ENCODE measurements at regions not wholly inside any gene's neighbourhood (a gene's known extent, or its start where the extent isn't known, plus 50 kb on each side); places are given as distances from the start of the nearest gene placed in this dataset.
"Not testable (repeated sequence)": the region's sequence is repeated elsewhere in the genome, so short reads cannot be mapped to it uniquely, and the experiment has no call there.

DNA sequence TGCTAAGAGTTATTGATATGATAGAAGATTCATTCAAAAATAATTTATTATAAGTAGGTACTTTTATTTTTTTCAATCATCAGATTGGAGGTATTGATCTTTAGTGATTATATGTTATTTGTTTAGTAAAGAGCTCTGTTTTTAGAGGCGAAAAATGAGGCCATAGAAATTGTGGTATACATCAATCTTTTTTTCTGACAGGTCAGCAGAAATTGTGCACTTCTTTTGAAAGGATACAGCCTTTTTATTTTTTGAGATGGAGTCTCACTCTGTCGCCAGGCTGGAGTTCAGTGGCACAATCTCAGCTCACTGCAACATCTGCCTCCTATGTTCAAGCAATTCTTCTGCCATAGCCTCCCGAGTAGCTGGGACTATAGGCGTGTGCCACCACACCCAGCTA lies 292.1 kb downstream of the BAMBI start:
- DNase-seq, result no peak

DNA sequence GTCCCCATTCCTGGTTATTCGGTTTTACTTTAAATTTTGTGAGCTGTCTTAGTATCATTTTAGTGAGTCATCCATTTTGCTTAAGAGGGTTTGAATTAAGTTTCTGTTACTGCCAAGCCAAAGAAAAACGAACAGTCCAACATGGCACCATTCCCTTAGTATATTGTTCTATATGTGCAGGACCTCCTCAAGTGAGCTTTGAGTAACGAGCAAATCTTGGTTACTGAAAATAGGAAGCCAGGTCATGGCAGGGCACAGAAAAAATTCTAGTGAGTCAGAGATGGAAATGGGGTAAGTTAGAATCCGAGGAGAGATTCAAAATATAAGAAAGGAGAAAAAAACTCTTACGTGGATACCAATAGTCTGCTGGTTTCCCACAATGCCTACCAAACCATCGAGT lies 292.9 kb downstream of the BAMBI start:
- no peak for DNase-seq

DNA sequence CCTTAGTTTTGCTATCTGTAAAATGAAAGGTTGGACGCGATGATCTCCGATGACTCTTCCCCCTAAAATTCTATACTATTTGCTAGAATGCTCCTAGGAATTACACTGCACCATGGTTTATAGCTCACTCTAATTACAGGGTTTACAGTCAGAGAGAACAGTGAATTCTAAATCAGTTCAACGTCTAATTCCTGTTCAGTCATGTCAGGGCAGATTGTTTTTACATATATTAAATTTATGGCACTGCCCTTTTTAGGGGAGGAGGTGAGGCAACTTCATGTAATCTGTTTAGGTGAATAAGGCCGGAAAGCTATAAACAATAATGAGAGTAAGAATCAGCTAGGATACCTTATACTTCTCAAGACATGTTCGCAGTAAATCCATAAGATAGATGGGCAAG lies 293.9 kb downstream of the BAMBI start:
- no peak for DNase-seq

DNA sequence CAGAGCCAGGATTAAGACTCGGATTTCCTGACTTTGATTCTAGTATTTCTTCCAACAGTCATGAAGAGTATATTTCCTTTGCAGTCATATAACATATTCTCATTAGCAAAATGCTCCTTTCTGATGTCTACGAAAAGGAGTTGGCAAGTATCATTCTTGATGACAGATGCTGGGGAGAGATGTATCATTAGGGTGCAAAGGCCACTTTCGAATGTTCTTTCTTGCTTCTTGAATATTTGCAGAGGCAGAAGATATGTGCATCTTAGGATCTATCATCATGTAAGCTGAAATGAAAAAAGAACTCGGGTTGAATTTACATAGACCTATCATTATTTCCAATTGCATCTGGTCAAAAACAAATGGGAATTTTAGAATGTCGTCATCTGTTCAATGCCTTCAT lies 294.4 kb downstream of the BAMBI start:
- DNase-seq, result no peak

DNA sequence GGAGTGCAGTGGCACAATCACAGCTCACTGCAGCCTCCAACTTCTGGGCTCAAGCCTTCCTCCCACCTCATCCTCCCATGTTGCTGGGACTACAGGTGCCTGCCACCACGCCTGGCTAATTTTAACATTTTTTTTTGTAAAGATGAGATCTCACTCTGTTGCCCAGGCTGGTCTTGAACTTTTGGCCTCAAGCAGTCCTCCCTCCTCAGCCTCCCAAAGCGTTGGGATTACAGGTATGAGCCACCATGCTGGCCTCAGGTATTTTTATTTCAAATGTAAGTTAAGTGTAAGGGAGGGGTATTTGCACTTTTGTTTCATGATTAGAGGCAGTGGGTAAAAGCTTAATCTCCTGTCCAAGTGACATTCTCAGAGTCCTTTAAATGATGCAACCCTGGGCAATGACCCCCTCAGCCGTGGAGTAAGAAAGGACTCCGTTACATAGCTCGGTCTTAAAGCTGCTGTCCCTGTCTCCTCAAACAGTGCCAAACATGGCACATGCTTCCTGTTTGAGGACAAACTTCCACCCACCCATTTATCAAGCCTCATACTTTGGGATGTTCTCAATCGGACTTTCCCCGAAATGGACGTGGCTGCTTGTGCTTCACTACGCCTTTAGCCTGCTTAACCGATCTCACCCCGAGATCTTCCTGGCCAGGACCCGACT lies 296.1 kb downstream of the BAMBI start:
- no peak for DNase-seq

DNA sequence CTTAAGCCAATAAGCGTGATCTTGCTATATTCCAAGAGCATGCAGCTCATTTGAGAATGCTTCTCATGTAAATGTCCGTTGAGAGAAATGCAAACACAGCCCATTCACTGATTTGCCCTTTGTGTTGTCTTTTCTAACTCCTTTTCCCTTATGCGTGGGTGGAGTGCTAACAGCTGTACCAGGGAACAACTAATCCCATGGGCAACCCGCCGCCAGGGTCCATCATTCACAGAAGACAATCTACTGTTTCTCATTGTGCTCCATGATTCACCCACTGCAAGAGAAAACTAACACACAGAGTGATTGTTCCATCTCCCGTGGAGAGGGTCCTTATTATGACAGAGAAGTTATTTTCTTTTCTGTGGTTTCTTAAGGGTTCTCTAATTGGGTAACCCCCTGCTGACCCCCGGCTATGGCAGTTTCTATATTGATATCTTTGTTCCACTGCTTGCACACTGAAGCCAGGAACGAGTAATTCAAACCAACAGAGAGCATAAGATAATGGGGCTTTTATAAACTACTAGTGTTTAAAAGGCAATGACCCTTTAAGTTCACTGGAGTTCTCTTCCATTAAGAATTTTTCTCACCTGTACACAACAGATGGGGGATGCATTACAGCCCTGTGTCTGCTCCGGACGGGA lies 298.7 kb downstream of the BAMBI start:
- DNase-seq, result no peak

DNA sequence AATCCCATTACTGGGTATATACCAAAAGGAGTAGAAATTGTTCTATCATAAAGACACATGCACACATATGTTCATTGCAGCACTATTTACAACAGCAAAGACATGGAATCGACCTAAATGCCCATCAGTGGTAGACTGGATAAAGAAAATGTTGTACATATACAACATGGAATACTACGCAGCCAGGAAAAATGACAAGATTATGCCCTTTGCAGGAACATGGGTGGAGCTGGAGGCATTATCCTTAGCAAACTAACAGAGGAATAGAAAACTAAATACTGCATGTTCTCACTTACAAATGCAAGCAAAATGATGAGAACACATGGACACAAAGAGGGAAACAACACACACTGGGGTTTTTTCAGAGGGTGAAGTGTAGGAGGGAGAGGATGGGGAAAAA lies 300.2 kb downstream of the BAMBI start:
- DNase-seq, result no peak

DNA sequence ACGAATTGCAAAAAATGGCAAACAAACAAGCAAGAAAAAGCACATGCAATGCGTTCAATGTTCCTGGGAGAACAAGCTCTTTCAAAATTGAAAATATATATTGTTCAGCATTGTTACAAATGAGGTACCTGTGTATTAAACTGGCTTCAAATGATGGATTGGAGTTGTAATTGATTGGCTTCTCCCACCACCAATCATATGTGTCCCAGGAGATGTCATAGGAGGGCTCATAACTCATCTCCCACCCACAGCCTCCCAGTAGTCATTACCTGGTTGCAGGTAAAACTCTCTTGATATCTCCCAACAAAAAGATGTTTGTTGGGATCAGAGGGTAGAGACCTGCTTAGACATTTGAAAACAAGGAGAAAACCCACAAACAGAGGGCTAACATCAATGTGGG lies 302.9 kb downstream of the BAMBI start:
- no peak for DNase-seq

DNA sequence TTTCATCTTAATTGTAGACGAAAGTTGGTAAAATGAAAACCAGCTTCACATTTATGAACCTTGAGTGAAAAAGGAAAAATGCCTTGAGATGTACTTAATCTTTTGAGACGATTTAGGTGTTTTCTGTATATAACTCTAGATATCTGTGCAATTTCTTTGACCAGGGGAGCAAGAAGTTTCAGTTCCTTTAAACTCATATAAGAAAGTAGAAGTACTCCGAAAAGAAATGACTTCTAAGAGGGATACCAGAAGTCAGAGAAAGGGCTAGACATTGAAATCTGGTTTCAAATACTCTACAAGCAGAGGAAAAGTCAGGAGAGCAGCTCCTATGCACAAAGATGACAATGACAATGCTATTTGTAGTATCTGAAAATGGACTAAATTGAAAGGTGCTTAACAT lies 303.7 kb downstream of the BAMBI start:
- DNase-seq, result no peak

DNA sequence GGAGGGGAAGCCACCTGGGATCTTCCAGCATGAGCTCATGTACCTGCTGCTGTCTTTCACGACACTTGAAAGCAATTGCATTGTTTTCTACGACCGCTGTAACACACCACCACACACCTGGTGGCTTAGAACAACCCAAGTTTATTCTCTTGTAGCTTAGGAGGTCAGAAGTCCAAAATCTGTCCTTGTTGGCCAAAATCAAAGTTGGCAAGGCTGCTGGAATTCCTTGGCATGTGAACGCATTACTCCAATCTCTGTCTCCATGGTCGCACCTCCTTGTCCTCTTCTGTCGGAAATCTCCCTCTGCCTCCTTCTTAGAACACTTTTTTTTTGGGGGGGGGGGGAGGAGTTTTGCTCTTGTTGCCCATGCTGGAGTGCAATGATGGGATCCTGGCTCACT lies 305.7 kb downstream of the BAMBI start:
- DNase-seq, result no peak

DNA sequence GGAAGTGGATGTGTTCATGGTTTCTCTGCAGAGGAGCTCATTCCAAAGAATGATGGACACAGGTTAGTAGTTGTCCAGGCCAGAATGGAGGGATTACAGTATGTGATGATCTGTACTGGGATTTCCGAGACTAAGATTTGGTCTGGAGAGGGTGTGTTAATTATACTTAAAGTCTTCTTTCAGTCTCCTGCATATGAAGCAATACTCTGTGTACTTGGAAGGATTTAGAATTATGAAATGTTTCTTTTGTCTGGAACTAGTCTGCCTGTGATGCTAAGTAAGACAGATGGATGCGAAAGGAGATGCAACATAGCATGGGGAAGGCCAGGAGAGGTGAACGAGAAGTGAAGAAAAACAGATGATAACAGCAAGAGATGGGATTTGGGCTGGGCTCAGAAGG lies 305.1 kb upstream of the LYZL1 start:
- no peak for DNase-seq

DNA sequence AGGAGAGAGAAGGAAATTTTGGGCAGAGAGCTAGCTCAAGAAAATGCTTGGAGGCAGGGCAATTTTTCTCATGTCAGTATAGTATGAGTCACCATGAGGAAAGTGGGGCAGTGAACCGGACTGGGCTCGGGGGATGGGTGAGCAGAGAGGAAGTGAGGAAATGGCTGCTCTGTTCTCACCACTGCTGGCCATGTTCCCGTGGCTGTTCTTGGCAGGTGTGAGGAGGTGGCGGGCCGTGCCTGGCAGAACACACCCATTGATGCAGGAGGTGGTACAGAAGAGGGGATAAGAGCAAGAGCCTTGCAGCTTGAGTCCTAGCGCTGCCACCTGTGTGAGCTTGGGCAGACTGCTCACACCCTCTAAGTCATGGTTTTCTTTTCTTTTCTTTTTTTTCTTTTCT lies 304.4 kb upstream of the LYZL1 start:
- no peak for DNase-seq

DNA sequence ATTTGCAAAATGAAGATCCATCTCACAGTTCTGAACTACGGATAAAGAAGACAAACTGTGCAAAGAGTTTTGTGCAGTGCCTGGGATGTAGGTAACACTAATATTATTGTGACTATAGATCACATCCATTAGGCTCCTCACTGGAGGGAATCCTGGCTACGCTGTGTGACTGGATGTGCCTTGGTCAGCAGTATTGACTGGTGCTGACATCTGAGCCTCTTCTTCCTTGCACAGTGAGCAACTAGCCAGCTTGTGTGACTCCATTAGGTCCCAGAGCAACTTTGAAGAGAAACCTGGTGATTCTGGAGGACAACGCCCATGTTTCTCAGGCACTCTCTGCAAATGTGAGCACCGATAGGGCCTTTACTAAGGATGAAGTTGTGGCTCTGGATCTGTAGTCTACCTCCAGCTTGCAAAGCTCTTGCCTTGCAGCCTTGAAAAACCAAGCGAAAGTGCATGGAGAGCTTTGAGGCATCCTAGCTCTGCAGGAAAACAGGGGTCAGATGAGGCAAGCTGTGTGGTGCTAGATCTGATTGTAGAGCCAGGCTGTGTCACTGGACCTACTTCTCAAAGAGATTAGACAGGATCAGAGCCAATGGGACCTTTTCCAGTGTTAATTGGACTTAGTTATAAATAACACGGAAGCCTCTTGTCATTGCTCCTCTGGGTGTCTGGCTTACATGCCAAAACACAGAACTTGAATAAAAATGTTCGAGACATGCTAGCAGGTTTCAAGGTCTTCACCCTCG lies 303.6 kb upstream of the LYZL1 start:
- no peak for DNase-seq

DNA sequence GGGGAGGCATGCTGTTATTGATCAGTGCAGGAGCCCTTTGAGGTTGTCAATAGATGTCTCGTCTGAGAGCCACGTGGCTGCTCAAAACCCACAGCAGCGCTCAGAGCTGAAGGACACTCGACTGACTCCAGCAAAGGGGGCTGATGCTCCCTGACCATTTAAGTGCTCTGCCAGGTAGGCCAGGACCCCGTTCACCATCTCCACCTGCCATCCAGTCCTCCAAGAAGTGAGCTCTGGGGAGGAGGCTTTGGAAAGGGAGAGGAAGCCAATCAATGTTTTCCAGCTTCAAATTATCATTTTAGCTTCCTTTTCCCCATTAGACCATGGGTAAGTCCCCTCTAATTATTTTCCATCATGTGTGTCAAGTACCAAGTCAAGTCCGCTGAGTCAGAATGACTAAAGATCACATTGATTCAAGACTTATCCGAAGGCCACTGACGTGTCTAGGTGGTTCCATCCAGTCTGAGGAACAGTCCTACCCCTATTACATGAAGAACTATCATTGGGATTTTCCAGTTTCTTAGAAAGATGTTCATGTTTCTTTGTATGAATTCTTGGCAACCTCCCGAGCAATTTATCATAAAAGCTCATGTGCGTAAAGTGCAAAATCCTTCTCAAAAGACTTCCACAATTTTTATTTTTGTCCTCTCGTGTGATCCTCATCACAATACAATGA lies 302.6 kb upstream of the LYZL1 start:
- DNase-seq, result no peak

DNA sequence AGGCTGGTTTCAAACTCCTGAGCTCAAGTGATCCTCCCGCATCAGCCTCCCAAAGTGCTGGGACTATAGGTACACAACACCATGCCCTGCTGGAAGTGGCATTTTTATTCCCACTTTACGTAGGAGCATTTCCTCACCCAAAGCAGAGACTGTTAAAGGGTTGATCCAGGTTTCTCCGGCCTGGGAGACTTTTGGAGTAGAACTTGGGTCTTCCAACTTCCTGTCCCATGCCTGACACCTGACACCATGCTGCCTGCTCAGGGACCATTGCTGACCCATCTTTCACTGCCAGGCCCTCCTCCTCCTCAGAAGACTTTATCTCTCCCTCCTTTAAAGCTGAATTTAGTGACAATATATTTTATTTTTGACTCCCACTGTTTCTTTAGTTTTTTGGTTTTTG lies 302.0 kb upstream of the LYZL1 start:
- DNase-seq, result no peak

DNA sequence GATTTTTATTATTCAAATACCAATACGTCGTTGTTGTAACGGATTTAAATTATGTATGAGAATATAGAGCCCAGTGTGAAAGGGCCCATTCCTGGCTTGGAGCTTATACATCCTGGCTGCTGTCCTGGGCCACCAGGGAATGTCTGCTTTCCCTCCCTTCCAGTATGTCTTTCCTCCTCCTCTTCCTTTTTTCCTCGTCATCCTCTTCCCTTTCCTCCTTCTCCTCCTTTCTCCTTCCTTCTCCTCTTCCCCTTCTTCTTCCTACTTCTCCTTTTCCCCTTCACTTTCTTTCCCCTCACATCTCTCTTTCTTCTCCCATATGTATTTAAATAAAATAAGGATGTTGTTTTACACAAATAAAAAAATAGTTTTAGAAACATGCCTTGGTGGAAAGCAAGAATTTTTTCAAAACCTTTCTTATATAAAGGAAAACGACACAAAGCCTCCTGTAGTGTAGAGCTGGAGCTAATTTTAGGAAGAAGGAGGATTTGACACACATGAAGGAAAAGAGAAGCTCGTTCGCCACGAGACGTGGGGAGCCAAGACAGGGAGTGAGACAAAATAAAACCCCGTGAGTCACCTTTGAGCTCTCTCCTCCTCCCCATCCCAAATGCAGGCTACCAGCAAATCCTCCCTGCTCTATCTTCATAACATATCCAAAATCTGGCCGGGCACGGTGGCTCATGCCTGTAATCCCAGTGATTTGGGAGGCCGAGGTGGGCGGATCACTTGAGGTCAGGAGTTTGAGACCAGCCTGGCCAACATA lies 301.1 kb upstream of the LYZL1 start:
- no peak for DNase-seq

DNA sequence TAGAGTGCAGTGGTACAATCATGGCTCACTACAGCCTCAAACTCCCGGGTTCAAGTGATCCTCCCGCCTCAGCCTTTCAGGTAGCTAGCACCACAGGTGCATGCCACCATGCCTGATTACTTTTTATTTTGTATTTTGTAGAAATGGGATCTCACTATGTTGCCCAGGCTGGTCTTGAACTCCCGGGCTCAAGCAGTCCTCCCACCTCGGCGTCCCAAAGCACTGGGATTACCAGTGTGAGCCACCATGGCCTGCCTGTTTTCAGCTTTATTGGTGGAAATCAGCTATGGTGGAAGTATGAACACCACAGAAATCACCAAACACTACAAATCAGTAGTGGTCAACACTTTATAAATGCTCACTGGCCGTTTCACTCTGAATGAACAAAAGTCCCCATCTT lies 299.9 kb upstream of the LYZL1 start:
- no peak for DNase-seq

DNA sequence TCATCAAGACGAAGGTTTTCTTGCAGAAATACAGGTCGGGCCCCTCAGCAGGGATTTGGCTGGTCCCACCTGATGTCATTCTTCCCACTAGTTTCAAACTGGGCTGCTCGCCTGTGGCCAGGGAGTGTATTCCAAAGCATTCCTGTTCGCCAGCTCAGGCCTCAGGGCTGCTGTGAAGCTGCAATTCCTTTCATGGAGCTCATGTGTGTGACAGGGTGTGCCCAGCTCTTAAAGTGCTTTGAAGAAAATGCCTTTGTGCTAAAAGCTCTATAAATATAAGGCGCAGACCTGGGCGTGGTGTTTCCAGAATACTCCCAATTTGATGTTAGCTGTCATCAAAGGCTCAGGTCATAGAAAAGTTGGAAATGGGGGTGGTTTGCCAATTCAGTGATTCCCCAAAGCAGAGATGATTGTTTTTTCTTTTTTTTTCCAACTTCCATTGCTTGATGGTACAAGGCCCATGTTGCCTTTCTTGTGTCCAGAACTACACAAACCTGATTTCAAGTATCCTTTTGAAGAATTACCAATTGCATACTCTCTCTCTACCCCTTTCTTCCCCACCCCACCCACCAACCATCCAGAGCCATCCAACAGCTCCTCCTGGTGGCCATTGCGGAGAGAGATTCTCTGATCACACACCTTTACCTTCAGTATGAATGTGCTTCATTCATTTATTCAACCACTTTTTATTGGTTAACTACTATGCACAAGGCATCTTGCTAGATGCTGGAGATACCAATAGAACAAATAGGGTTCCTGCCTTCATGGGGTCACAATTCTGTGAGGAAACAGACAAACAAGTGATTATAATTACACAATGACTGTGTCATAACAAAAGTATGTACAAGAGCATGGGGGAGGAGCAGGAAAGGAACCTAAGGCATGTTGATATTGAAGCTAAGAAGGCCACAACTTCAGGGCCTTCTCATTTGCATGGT lies 297.3 kb upstream of the LYZL1 start:
- DNase-seq, result peak; percentile 3 to 8

DNA sequence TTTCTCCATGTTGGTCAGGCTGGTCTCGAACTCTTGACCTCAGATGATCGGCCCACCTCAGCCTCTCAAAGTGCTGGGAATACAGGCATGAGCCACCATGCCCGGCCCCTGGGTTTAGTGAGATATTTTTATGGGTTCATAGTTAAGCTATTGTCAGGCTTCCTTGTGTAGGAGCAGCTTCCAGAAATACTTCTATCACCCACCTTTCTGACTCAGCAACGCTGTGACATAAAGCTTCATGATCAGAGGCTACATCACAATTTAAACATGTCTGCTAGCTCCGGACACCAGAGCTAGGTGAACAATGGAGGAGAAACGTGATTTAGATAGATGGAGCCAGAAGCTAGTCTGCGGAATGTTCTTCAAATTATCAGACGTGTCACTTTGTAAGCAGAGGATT lies 295.8 kb upstream of the LYZL1 start:
- no peak for DNase-seq

DNA sequence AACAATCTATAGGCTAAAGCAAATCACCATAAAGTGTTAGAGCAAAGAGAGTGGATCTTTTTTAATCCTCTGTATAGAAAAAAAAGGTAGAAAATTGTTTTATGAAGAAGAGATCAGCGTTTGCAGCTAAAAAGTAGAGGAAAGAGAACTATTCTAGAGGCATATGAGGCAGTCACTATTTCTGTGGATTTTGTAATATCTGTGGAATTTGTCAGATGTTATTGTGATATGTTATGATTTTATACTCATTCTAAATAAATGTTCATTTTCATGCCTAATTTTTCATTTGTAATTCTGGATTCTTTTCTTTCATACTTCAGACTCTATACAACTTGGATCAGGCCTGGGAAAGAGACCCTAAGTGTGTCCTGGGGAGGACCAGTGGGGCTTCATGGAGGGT lies 295.0 kb upstream of the LYZL1 start:
- DNase-seq, result no peak

DNA sequence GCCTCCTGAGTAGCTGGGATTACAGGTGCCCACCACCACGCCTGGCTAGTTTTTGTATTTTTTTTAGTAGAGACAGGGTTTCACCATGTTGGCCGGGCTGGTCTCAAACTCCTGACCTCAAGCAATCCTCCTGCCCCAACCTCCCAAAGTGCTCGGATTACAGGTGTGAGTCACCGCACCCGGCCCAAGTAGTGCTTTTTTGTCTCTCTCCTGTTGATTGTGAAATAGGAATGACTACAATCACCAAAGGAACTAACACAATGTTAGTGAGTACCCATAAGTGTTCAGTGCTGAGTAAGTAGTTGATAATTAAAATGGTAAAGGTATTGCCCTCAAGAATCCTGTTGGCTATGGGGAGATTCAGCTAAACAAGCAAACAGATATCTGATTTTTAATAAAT lies 294.1 kb upstream of the LYZL1 start:
- not testable (repeated sequence) for DNase-seq

DNA sequence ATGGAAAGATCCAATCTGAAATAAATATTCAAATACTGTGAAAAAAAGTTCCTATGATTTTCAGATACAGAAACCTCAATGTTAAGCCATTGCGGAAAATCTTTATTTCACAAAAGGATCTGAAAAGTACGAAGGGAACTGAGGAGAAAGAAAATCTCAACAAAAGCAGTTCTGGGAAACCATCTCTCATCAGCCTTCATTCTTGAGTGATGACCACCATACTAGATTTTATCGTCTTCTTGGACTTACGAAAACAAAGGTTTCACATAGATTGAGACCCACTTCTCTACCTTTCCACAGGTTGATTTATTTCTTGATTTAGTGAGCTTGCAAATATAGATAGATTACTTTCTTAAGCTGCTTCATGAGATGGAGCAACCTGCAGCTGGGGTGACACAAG lies 293.4 kb upstream of the LYZL1 start:
- DNase-seq, result no peak

Data from activated CD4-positive, alpha-beta T cell treated with anti-CD3 and anti-CD28 coated beads, Interleukin-2, amount 50 U/mL, for 4 hours (primary cell).